GM23338 (cell line): ENCODE measurements at regions not wholly inside any gene's neighbourhood (a gene's known extent, or its start where the extent isn't known, plus 50 kb on each side); places are given as distances from the start of the nearest gene placed in this dataset.

Experiments
- ATAC-seq: fragments of 200-7000 bp; cut with Tn5 transposase; 3 replicates; pipeline ENCODE4 v1.9.1; 2020
- DNase-seq: peaks from one replicate; pipeline ENCODE4 v3.0.0-alpha.2; 2015; ENCODE audit warnings: low spot score
- H2AFZ ChIP-seq: fragments of 200-600 bp; sonication (generic); 2 replicates; pipeline ENCODE4 v1.8.0; 2016; ENCODE audit warnings: antibody characterized with exemption, mild to moderate bottlenecking, moderate library complexity
- H3F3A ChIP-seq: fragments of 200-600 bp; sonication (generic); replicated peaks from 2 replicates; pipeline ENCODE4 v1.8.0; 2017; ENCODE audit warnings: antibody characterized with exemption, mixed run types, low read depth
- H3K27ac ChIP-seq: fragments of 200-600 bp; sonication (generic); 2 replicates; pipeline ENCODE4 v1.6.1; 2016; ENCODE audit warnings: low read depth
- H3K27me3 ChIP-seq: fragments of 200-600 bp; sonication (generic); 2 replicates; pipeline ENCODE4 v1.8.0; 2016; ENCODE audit warnings: mild to moderate bottlenecking, mixed run types, moderate library complexity; ENCODE audit not compliant: insufficient read depth
- H3K36me3 ChIP-seq: fragments of 200-600 bp; sonication (generic); 2 replicates; pipeline ENCODE4 v1.8.0; 2016; ENCODE audit warnings: mild to moderate bottlenecking; ENCODE audit not compliant: insufficient read depth
- H3K4me1 ChIP-seq: fragments of 200-600 bp; sonication (generic); 2 replicates; pipeline ENCODE4 v1.8.0; 2016; ENCODE audit warnings: mild to moderate bottlenecking, moderate library complexity; ENCODE audit not compliant: insufficient read depth
- H3K4me2 ChIP-seq: fragments of 200-600 bp; sonication (generic); 2 replicates; pipeline ENCODE4 v1.7.1; 2017; ENCODE audit warnings: mixed run types
- H3K4me3 ChIP-seq: fragments of 200-600 bp; sonication (generic); 2 replicates; pipeline ENCODE4 v1.6.1; 2016; ENCODE audit warnings: mixed run types
- H3K79me2 ChIP-seq: fragments of 200-600 bp; sonication (generic); replicated peaks from 2 replicates; pipeline ENCODE4 v1.8.0; 2017; ENCODE audit warnings: mild to moderate bottlenecking; ENCODE audit not compliant: insufficient read depth
- H3K9me2 ChIP-seq: fragments of 200-600 bp; sonication (generic); 2 replicates; pipeline ENCODE4 v1.8.0; 2017; ENCODE audit not compliant: insufficient read depth
- H4K20me1 ChIP-seq: fragments of 200-600 bp; sonication (generic); replicated peaks from 2 replicates; pipeline ENCODE4 v1.8.0; 2017; ENCODE audit warnings: mild to moderate bottlenecking; ENCODE audit not compliant: insufficient read depth
- H3K27ac Mint-ChIP-seq: 2 replicates; pipeline ENCODE4 v1.8.0; 2020; ENCODE audit warnings: inconsistent platforms, mild to moderate bottlenecking, moderate library complexity, mixed read lengths
- H3K27me3 Mint-ChIP-seq: 3 replicates; pipeline ENCODE4 v1.8.0; 2022; ENCODE audit warnings: low read depth, mild to moderate bottlenecking, moderate library complexity, mixed read lengths, inconsistent platforms; ENCODE audit not compliant: insufficient read depth, poor library complexity
- H3K36me3 Mint-ChIP-seq: 3 replicates; pipeline ENCODE4 v1.8.0; 2021; ENCODE audit warnings: low read depth, mild to moderate bottlenecking, inconsistent platforms, moderate library complexity, mixed read lengths
- H3K4me1 Mint-ChIP-seq: 3 replicates; pipeline ENCODE4 v1.8.0; 2020; ENCODE audit warnings: mild to moderate bottlenecking, inconsistent platforms, mixed read lengths
- H3K4me3 Mint-ChIP-seq: 3 replicates; pipeline ENCODE4 v1.8.0; 2021; ENCODE audit warnings: moderate library complexity, mild to moderate bottlenecking, inconsistent platforms, mixed read lengths
- H3K9me3 Mint-ChIP-seq: 3 replicates; pipeline ENCODE4 v1.8.0; 2020; ENCODE audit warnings: moderate library complexity, mild to moderate bottlenecking, inconsistent platforms, mixed read lengths
- CREB1 ChIP-seq: fragments of 250-450 bp; sonication (Bioruptor Pico); IDR thresholded peaks from 2 replicates; pipeline ENCODE4 v1.5.0; 2020; ENCODE audit warnings: low read depth, mild to moderate bottlenecking, moderate library complexity
- EZH2 ChIP-seq: fragments of 200-600 bp; sonication (generic); IDR thresholded peaks from one replicate; pipeline ENCODE4 v1.8.0; 2017; ENCODE audit warnings: antibody characterized with exemption, mild to moderate bottlenecking, low read depth; ENCODE audit not compliant: unreplicated experiment
- STAT1 ChIP-seq: IDR thresholded peaks from one replicate; pipeline ENCODE4 v1.6.1; 2016; ENCODE audit warnings: antibody characterized with exemption; ENCODE audit not compliant: unreplicated experiment
- ZNF114 ChIP-seq: fragments of 250-450 bp; sonication (Bioruptor Pico); IDR thresholded peaks from 2 replicates; pipeline ENCODE4 v1.5.0; 2020; ENCODE audit warnings: mild to moderate bottlenecking, moderate library complexity
- TF ChIP-seq, protein P1 (sequence below), 2 experiments: fragments of 200-600 bp in 1 of 2; sonication (generic) in 1 of 2; conservative IDR thresholded peaks; 2 replicates each; pipeline versions ENCODE4 v1.5.1 to v1.6.1; 2016 to 2017; ENCODE audit warnings: antibody characterized with exemption in 2 of 2, low read depth in 2 of 2, mild to moderate bottlenecking in 2 of 2, moderate library complexity in 1 of 2
- TF ChIP-seq, protein P2 (sequence below): fragments of 250-450 bp; sonication (Bioruptor Pico); IDR thresholded peaks from 2 replicates; pipeline ENCODE4 v1.5.0; 2020; ENCODE audit warnings: mild to moderate bottlenecking, moderate library complexity

DNA sequence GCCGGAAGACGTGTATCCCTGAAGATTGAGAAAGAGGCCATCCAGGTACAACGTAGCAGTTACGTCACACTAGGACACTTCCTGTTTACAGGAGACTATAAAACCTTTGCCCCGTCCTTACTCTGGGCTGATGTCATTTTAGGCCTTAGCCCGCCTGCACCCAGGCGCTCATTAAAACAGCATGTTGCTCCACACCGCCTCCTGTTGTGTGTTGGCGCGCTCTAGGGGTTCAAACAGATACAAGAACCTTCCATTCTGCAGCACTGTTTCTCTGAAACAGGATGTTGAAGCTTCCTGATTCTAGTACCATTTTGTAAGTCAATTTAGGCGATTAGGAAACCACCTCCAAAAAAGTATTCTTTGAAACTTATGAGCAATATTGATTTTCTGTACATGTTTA, 722.1 kb downstream of the PCDH7 start:
- Histone ChIP-seq H3K27ac (no peak overlapping the region), H2AFZ (no peak overlapping the region), H3K36me3 (no peaks in the 10 kb centered on the region), H3K4me2 (no peak overlapping the region), H3K4me1 (no peaks in the 10 kb centered on the region), H3K79me2 (no peaks in the 10 kb centered on the region), H3K9me2 (no peaks in the 10 kb centered on the region), H3K4me3 (no peak overlapping the region), H4K20me1 (no peaks in the 10 kb centered on the region), H3F3A (no peaks in the 10 kb centered on the region), H3K27me3 (no peaks in the 10 kb centered on the region)
- peak; percentile 61 for ATAC-seq
- Mint-ChIP-seq H3K9me3 (peaks cover 2% of the 10 kb centered on the region; the same call in 1 of the 3 replicates), H3K4me3 (no peak overlapping the region), H3K27ac (no peak overlapping the region), H3K36me3 (peaks cover 3% of the 10 kb centered on the region; the same call in 1 of the 3 replicates), H3K27me3 (no peaks in the 10 kb centered on the region), H3K4me1 (no peaks in the 10 kb centered on the region; the same call in 2 of the 3 replicates)
- TF ChIP-seq CREB1 (no peak), ZNF114 (CRISPR knock-in tag) (no peak)
- TF ChIP-seq, protein P1, sequence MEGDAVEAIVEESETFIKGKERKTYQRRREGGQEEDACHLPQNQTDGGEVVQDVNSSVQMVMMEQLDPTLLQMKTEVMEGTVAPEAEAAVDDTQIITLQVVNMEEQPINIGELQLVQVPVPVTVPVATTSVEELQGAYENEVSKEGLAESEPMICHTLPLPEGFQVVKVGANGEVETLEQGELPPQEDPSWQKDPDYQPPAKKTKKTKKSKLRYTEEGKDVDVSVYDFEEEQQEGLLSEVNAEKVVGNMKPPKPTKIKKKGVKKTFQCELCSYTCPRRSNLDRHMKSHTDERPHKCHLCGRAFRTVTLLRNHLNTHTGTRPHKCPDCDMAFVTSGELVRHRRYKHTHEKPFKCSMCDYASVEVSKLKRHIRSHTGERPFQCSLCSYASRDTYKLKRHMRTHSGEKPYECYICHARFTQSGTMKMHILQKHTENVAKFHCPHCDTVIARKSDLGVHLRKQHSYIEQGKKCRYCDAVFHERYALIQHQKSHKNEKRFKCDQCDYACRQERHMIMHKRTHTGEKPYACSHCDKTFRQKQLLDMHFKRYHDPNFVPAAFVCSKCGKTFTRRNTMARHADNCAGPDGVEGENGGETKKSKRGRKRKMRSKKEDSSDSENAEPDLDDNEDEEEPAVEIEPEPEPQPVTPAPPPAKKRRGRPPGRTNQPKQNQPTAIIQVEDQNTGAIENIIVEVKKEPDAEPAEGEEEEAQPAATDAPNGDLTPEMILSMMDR (conservative IDR thresholded peaks at IDR 0.05; ENCODE audit: low read depth in 2 of 2) = peak; percentile 62 to 76
- peak; percentile 70 for DNase-seq

DNA sequence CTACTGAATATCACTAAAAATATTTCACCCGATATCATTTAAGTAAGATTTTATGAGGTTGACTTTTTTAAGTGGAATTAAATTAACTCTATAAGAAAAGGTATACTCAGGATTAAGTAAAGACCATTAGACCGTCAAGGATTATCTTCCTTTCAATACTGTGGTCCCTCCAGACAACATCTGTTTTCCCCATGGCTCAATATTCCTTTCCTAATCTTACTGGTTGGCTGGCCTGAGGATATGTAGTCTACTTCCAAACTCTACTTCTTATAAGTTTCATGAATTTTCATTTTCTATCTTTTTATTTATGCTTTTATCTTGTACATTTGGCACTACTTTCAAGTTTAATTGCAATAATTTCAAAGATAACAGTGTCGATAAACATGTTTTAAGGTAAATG, 725.4 kb downstream of the PCDH7 start:
- H3K4me3 Mint-ChIP-seq = no peak overlapping the region
- no peaks in the 10 kb centered on the region; the same call in 2 of the 3 replicates for H3K4me1 Mint-ChIP-seq
- H3K9me3 Mint-ChIP-seq = no peaks in the 10 kb centered on the region
- no peaks in the 10 kb centered on the region for H3K27me3 Mint-ChIP-seq
- Histone ChIP-seq H3K79me2 (no peaks in the 10 kb centered on the region), H3K27ac (no peak overlapping the region), H4K20me1 (no peaks in the 10 kb centered on the region), H2AFZ (no peak overlapping the region), H3K27me3 (no peaks in the 10 kb centered on the region), H3K36me3 (no peaks in the 10 kb centered on the region), H3K4me1 (no peaks in the 10 kb centered on the region), H3K4me3 (no peak overlapping the region), H3K4me2 (no peak overlapping the region), H3K9me2 (no peaks in the 10 kb centered on the region), H3F3A (no peaks in the 10 kb centered on the region)
- no peaks in the 10 kb centered on the region for H3K36me3 Mint-ChIP-seq
- TF ChIP-seq, protein P2, sequence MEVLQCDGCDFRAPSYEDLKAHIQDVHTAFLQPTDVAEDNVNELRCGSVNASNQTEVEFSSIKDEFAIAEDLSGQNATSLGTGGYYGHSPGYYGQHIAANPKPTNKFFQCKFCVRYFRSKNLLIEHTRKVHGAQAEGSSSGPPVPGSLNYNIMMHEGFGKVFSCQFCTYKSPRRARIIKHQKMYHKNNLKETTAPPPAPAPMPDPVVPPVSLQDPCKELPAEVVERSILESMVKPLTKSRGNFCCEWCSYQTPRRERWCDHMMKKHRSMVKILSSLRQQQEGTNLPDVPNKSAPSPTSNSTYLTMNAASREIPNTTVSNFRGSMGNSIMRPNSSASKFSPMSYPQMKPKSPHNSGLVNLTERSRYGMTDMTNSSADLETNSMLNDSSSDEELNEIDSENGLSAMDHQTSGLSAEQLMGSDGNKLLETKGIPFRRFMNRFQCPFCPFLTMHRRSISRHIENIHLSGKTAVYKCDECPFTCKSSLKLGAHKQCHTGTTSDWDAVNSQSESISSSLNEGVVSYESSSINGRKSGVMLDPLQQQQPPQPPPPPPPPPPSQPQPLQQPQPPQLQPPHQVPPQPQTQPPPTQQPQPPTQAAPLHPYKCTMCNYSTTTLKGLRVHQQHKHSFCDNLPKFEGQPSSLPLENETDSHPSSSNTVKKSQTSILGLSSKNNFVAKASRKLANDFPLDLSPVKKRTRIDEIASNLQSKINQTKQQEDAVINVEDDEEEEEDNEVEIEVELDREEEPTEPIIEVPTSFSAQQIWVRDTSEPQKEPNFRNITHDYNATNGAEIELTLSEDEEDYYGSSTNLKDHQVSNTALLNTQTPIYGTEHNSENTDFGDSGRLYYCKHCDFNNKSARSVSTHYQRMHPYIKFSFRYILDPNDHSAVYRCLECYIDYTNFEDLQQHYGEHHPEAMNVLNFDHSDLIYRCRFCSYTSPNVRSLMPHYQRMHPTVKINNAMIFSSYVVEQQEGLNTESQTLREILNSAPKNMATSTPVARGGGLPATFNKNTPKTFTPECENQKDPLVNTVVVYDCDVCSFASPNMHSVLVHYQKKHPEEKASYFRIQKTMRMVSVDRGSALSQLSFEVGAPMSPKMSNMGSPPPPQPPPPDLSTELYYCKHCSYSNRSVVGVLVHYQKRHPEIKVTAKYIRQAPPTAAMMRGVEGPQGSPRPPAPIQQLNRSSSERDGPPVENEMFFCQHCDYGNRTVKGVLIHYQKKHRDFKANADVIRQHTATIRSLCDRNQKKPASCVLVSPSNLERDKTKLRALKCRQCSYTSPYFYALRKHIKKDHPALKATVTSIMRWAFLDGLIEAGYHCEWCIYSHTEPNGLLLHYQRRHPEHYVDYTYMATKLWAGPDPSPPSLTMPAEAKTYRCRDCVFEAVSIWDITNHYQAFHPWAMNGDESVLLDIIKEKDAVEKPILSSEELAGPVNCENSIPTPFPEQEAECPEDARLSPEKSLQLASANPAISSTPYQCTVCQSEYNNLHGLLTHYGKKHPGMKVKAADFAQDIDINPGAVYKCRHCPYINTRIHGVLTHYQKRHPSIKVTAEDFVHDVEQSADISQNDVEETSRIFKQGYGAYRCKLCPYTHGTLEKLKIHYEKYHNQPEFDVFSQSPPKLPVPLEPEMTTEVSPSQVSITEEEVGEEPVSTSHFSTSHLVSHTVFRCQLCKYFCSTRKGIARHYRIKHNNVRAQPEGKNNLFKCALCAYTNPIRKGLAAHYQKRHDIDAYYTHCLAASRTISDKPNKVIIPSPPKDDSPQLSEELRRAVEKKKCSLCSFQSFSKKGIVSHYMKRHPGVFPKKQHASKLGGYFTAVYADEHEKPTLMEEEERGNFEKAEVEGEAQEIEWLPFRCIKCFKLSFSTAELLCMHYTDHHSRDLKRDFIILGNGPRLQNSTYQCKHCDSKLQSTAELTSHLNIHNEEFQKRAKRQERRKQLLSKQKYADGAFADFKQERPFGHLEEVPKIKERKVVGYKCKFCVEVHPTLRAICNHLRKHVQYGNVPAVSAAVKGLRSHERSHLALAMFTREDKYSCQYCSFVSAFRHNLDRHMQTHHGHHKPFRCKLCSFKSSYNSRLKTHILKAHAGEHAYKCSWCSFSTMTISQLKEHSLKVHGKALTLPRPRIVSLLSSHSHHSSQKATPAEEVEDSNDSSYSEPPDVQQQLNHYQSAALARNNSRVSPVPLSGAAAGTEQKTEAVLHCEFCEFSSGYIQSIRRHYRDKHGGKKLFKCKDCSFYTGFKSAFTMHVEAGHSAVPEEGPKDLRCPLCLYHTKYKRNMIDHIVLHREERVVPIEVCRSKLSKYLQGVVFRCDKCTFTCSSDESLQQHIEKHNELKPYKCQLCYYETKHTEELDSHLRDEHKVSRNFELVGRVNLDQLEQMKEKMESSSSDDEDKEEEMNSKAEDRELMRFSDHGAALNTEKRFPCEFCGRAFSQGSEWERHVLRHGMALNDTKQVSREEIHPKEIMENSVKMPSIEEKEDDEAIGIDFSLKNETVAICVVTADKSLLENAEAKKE (CRISPR knock-in tag) = no peak
- TF ChIP-seq, protein P1 (conservative IDR thresholded peaks at IDR 0.05; ENCODE audit: low read depth in 2 of 2) = no peak
- no peak for TF ChIP-seq CREB1
- no peak for TF ChIP-seq ZNF114 (CRISPR knock-in tag)
- no peak for TF ChIP-seq STAT1
- TF ChIP-seq EZH2 = no peak
- DNase-seq = no peak
- no peak overlapping the region for H3K27ac Mint-ChIP-seq
- ATAC-seq = no peak
